Esophagus squamous epithelium (tissue), 4 donors: ENCODE measurements at regions not wholly inside any gene's neighbourhood (a gene's known extent, or its start where the extent isn't known, plus 50 kb on each side); places are given as distances from the start of the nearest gene placed in this dataset.

ENCODE experiments used
- CTCF ChIP-seq, 6 experiments: fragments of 450-650 bp in 4 of 6; fragments of 200-600 bp in 2 of 6; sonication (generic) in 2 of 6; IDR thresholded peaks; one replicate each; pipeline ENCODE4 v1.5.1; 2016 to 2019; ENCODE audit warnings: antibody characterized with exemption in 6 of 6, mild to moderate bottlenecking in 4 of 6, moderate library complexity in 4 of 6
- POLR2A ChIP-seq, 4 donors: fragments of 450-650 bp; IDR thresholded peaks; one replicate each; pipeline ENCODE4 v1.6.1; 2017; ENCODE audit warnings: antibody characterized with exemption in 4 of 4, mild to moderate bottlenecking in 4 of 4, moderate library complexity in 3 of 4

- TF ChIP-seq POLR2A (IDR thresholded peaks at IDR 0.05) (no peak), CTCF (IDR thresholded peaks at IDR 0.05) (no peak)
Observed at GRCh38 chr1:149843431-149844041, 55.8 kb upstream of the BOLA1 start.
